Keratinocyte (primary cell): ENCODE measurements at regions not wholly inside any gene's neighbourhood (a gene's known extent, or its start where the extent isn't known, plus 50 kb on each side); places are given as distances from the start of the nearest gene placed in this dataset.

ENCODE experiments used
- EZH2 ChIP-seq: IDR thresholded peaks from one replicate; pipeline ENCODE4 v1.6.1; 2012; ENCODE audit warnings: inconsistent platforms, mild to moderate bottlenecking, low read length, moderate library complexity
- TF ChIP-seq, protein P1 (sequence below), 3 experiments: IDR thresholded peaks in 1 of 3; conservative IDR thresholded peaks in 1 of 3; optimal IDR thresholded peaks in 1 of 3; 2 replicates in 2 of 3; 3 replicates in 1 of 3; pipeline versions ENCODE3 to v1.5.1; 2011; ENCODE audit warnings: low read length in 3 of 3, mild to moderate bottlenecking in 3 of 3, moderate library complexity in 2 of 3, control low read depth in 1 of 3, inconsistent platforms in 1 of 3; ENCODE audit not compliant: insufficient read depth in 2 of 3; ENCODE audit errors: extremely low read depth in 1 of 3

DNA sequence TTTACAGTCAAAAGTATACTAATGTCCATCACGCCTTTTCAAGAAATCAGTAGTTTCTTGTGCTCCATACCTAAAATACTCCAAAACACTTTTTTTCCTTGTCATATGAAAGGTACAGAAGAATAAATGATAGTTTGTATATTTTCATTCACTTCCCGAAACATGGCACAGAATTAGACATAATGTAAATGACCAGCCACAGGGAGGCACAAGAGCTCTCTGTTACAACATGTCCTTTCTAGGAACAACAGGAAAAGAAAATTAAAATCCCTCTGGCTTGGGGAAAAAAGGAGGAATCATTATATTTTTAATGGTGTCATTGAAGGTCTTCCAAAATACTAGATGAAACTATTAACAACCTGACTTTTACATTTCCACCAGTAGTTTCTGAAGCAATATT is 331.2 kb downstream of the ACTR3B start:
- TF ChIP-seq, protein P1, sequence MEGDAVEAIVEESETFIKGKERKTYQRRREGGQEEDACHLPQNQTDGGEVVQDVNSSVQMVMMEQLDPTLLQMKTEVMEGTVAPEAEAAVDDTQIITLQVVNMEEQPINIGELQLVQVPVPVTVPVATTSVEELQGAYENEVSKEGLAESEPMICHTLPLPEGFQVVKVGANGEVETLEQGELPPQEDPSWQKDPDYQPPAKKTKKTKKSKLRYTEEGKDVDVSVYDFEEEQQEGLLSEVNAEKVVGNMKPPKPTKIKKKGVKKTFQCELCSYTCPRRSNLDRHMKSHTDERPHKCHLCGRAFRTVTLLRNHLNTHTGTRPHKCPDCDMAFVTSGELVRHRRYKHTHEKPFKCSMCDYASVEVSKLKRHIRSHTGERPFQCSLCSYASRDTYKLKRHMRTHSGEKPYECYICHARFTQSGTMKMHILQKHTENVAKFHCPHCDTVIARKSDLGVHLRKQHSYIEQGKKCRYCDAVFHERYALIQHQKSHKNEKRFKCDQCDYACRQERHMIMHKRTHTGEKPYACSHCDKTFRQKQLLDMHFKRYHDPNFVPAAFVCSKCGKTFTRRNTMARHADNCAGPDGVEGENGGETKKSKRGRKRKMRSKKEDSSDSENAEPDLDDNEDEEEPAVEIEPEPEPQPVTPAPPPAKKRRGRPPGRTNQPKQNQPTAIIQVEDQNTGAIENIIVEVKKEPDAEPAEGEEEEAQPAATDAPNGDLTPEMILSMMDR (optimal IDR thresholded peaks at IDR 0.05 in 1 of 3, IDR thresholded peaks at IDR 0.05 in 1 of 3, conservative IDR thresholded peaks at IDR 0.05 in 1 of 3; ENCODE audit: extremely low read depth in 1 of 3, insufficient read depth in 2 of 3, low read length in 3 of 3), result no peak
- no peak for TF ChIP-seq EZH2
